Parathyroid adenoma (tissue), 2 donors: ENCODE measurements at regions not wholly inside any gene's neighbourhood (a gene's known extent, or its start where the extent isn't known, plus 50 kb on each side); places are given as distances from the start of the nearest gene placed in this dataset.
"Not testable (repeated sequence)": the region's sequence is repeated elsewhere in the genome, so short reads cannot be mapped to it uniquely, and the experiment has no call there.

ENCODE experiments used
- H2AFZ ChIP-seq: fragments of 300-600 bp; sonication (generic); one replicate; pipeline ENCODE4 v1.7.0; 2017; ENCODE audit warnings: antibody characterized with exemption, mild to moderate bottlenecking
- H3K27ac ChIP-seq: fragments of 300-600 bp; sonication (generic); one replicate; pipeline ENCODE4 v1.7.0; 2017
- H3K27me3 ChIP-seq: fragments of 300-600 bp; sonication (generic); one replicate; pipeline ENCODE4 v1.7.0; 2017; ENCODE audit warnings: low read length; ENCODE audit not compliant: control insufficient read depth, insufficient read depth
- H3K36me3 ChIP-seq: fragments of 300-600 bp; sonication (generic); one replicate; pipeline ENCODE4 v1.7.0; 2017; ENCODE audit warnings: low read length; ENCODE audit not compliant: control insufficient read depth, insufficient read depth
- H3K4me1 ChIP-seq: fragments of 300-600 bp; sonication (generic); one replicate; pipeline ENCODE4 v1.7.0; 2017; ENCODE audit warnings: control low read depth
- H3K4me2 ChIP-seq: fragments of 300-600 bp; sonication (generic); one replicate; pipeline ENCODE4 v1.7.0; 2017; ENCODE audit warnings: low read length
- H3K4me3 ChIP-seq: fragments of 300-600 bp; sonication (generic); one replicate; pipeline ENCODE4 v1.7.0; 2017; ENCODE audit warnings: low read depth, low read length
- H3K79me2 ChIP-seq: fragments of 300-600 bp; sonication (generic); one replicate; pipeline ENCODE4 v1.7.0; 2017; ENCODE audit warnings: control low read depth
- H3K9ac ChIP-seq: fragments of 300-600 bp; sonication (generic); one replicate; pipeline ENCODE4 v1.7.0; 2017; ENCODE audit warnings: mild to moderate bottlenecking
- H3K9me3 ChIP-seq: fragments of 300-600 bp; sonication (generic); one replicate; pipeline ENCODE4 v1.7.0; 2017; ENCODE audit warnings: low read length; ENCODE audit not compliant: control insufficient read depth
- CTCF ChIP-seq: fragments of 300-600 bp; sonication (generic); IDR thresholded peaks from one replicate; pipeline ENCODE4 v1.7.0; 2017; ENCODE audit warnings: antibody characterized with exemption, mild to moderate bottlenecking
- donor health status: primary hyperparathyroidism.

GRCh38 chr3:10688126-10688525 is 127.9 kb upstream of the SLC6A11 start:
- no peak for TF ChIP-seq CTCF

GRCh38 chr3:10688548-10689172 is 127.4 kb upstream of the SLC6A11 start:
- no peaks in the 10 kb centered on the region for H3K4me1 ChIP-seq
- H3K27ac ChIP-seq = no peak overlapping the region
- H3K9me3 ChIP-seq = no peaks in the 10 kb centered on the region
- no peak overlapping the region for H3K4me3 ChIP-seq
- no peak overlapping the region for H3K4me2 ChIP-seq
- H3K79me2 ChIP-seq = no peaks in the 10 kb centered on the region
- H3K36me3 ChIP-seq = no peaks in the 10 kb centered on the region
- no peak overlapping the region for H2AFZ ChIP-seq
- no peak overlapping the region for H3K9ac ChIP-seq
- TF ChIP-seq CTCF = no peak
- no peaks in the 10 kb centered on the region for H3K27me3 ChIP-seq

More at GRCh38 chr3:10688126-10688525, 127.9 kb upstream of the SLC6A11 start:
- H3K9me3 ChIP-seq = no peaks in the 10 kb centered on the region
- no peaks in the 10 kb centered on the region for H3K4me1 ChIP-seq
- H3K4me2 ChIP-seq = no peak overlapping the region
- H3K4me3 ChIP-seq = no peak overlapping the region
- no peak overlapping the region for H3K27ac ChIP-seq
- H3K27me3 ChIP-seq = no peaks in the 10 kb centered on the region
- no peak overlapping the region for H2AFZ ChIP-seq
- H3K9ac ChIP-seq = no peak overlapping the region
- H3K36me3 ChIP-seq = no peaks in the 10 kb centered on the region
- no peaks in the 10 kb centered on the region for H3K79me2 ChIP-seq

GRCh38 chr3:10692039-10692622 is 123.9 kb upstream of the SLC6A11 start:
- no peak for TF ChIP-seq CTCF
- Histone ChIP-seq H3K4me1 (no peaks in the 10 kb centered on the region), H3K4me2 (no peak overlapping the region), H3K4me3 (no peak overlapping the region), H3K27ac (no peak overlapping the region), H3K27me3 (no peaks in the 10 kb centered on the region), H3K9ac (no peak overlapping the region), H3K36me3 (no peaks in the 10 kb centered on the region), H2AFZ (no peak overlapping the region), H3K79me2 (no peaks in the 10 kb centered on the region), H3K9me3 (no peaks in the 10 kb centered on the region)

GRCh38 chr3:10693457-10693856 is 122.6 kb upstream of the SLC6A11 start:
- no peak overlapping the region for H3K9ac ChIP-seq
- H3K27me3 ChIP-seq = no peaks in the 10 kb centered on the region
- no peak overlapping the region for H3K4me2 ChIP-seq
- H3K4me1 ChIP-seq = no peaks in the 10 kb centered on the region
- no peak overlapping the region for H3K27ac ChIP-seq
- no peaks in the 10 kb centered on the region for H3K36me3 ChIP-seq
- no peaks in the 10 kb centered on the region for H3K9me3 ChIP-seq
- H2AFZ ChIP-seq = no peak overlapping the region
- no peaks in the 10 kb centered on the region for H3K79me2 ChIP-seq
- TF ChIP-seq CTCF = no peak
- H3K4me3 ChIP-seq = no peak overlapping the region

GRCh38 chr3:10694179-10694578 is 121.8 kb upstream of the SLC6A11 start:
- no peaks in the 10 kb centered on the region for H3K9me3 ChIP-seq
- H3K27ac ChIP-seq = no peak overlapping the region
- H3K4me3 ChIP-seq = no peak overlapping the region
- H3K36me3 ChIP-seq = no peaks in the 10 kb centered on the region
- no peaks in the 10 kb centered on the region for H3K79me2 ChIP-seq
- no peak overlapping the region for H3K4me2 ChIP-seq
- TF ChIP-seq CTCF = no peak
- H3K4me1 ChIP-seq = no peaks in the 10 kb centered on the region
- H2AFZ ChIP-seq = no peak overlapping the region
- H3K27me3 ChIP-seq = no peaks in the 10 kb centered on the region
- H3K9ac ChIP-seq = no peak overlapping the region

GRCh38 chr3:10695186-10695585 is 120.8 kb upstream of the SLC6A11 start:
- H3K27ac ChIP-seq, H3K27me3 ChIP-seq, H3K79me2 ChIP-seq, H3K36me3 ChIP-seq, H3K4me3 ChIP-seq, H3K4me1 ChIP-seq, H3K9ac ChIP-seq, H3K4me2 ChIP-seq, H3K9me3 ChIP-seq, H2AFZ ChIP-seq: not testable (repeated sequence)
